Nucleus accumbens (tissue), 56 donors: ENCODE measurements at regions not wholly inside any gene's neighbourhood (a gene's known extent, or its start where the extent isn't known, plus 50 kb on each side); places are given as distances from the start of the nearest gene placed in this dataset.
"Not testable (repeated sequence)": the region's sequence is repeated elsewhere in the genome, so short reads cannot be mapped to it uniquely, and the experiment has no call there.

Source experiments
- DNase-seq, 56 donors: peaks; one replicate each; lab custom pipeline; 2025; lab: John Stamatoyannopoulos, UW

GRCh38 chr5:8829323-8830029, 716.4 kb downstream of the SEMA5A start:
- peak in 1 of 56 donors; percentile 39 for DNase-seq

GRCh38 chr5:8831251-8831650, 714.6 kb downstream of the SEMA5A start:
- no peak for DNase-seq

- no peak for DNase-seq
These were observed 714.0 kb downstream of the SEMA5A start for GRCh38 chr5:8831854-8832253.

- peak in 53 of 56 donors; percentile 18 to 92 (median 78) for DNase-seq
These were observed 706.4 kb downstream of the SEMA5A start for GRCh38 chr5:8839361-8840055.

- DNase-seq, result no peak
These were observed 705.6 kb downstream of the SEMA5A start for GRCh38 chr5:8840237-8840636.

GRCh38 chr5:8840746-8841145, 705.1 kb downstream of the SEMA5A start:
- not testable (repeated sequence) for DNase-seq

- peak in 40 of 56 donors; percentile 13 to 80 (median 52) for DNase-seq
These were observed 702.8 kb downstream of the SEMA5A start for GRCh38 chr5:8842971-8843551.

GRCh38 chr5:8843771-8844170, 702.1 kb downstream of the SEMA5A start:
- DNase-seq, result peak in 27 of 56 donors; percentile 11 to 88 (median 38)

GRCh38 chr5:8844206-8844605, 701.7 kb downstream of the SEMA5A start:
- no peak for DNase-seq

- no peak for DNase-seq
These were observed 701.0 kb downstream of the SEMA5A start for GRCh38 chr5:8844847-8845246.

- DNase-seq, result no peak
These were observed 700.6 kb downstream of the SEMA5A start for GRCh38 chr5:8845296-8845695.

- no peak for DNase-seq
These were observed 697.5 kb downstream of the SEMA5A start for GRCh38 chr5:8848366-8848765.

- DNase-seq, result peak in 1 of 56 donors; percentile 58
These were observed 696.8 kb downstream of the SEMA5A start for GRCh38 chr5:8848997-8849594.

GRCh38 chr5:8851101-8851500, 694.8 kb downstream of the SEMA5A start:
- DNase-seq, result no peak

- DNase-seq, result no peak
These were observed 688.8 kb downstream of the SEMA5A start for GRCh38 chr5:8857051-8857450.

- DNase-seq, result no peak
These were observed 684.1 kb downstream of the SEMA5A start for GRCh38 chr5:8861764-8862163.

- DNase-seq, result no peak
These were observed 681.8 kb downstream of the SEMA5A start for GRCh38 chr5:8864053-8864452.

GRCh38 chr5:8865266-8865665, 680.6 kb downstream of the SEMA5A start:
- DNase-seq, result no peak

GRCh38 chr5:8865686-8866374, 680.0 kb downstream of the SEMA5A start:
- DNase-seq, result peak in 1 of 56 donors; percentile 22

GRCh38 chr5:8868283-8868682, 677.6 kb downstream of the SEMA5A start:
- DNase-seq, result no peak

- DNase-seq, result no peak
These were observed 675.9 kb downstream of the SEMA5A start for GRCh38 chr5:8869932-8870331.
